ENCODE measurements at regions not wholly inside any gene's neighbourhood (a gene's known extent, or its start where the extent isn't known, plus 50 kb on each side); places are given as distances from the start of the nearest gene placed in this dataset.
"Not testable (repeated sequence)": the region's sequence is repeated elsewhere in the genome, so short reads cannot be mapped to it uniquely, and the experiment has no call there.

- peaks cover 4% of the 10 kb centered on the region for H3K9me3 Mint-ChIP-seq
- CTCF ChIA-PET: no interaction called here
- no peaks in the 10 kb centered on the region for H3K27me3 Mint-ChIP-seq
- no peaks in the 10 kb centered on the region for H3K4me1 Mint-ChIP-seq
- no peaks in the 10 kb centered on the region for H3K36me3 Mint-ChIP-seq (ENCODE audit: low read depth)
- no peak overlapping the region for H3K27ac Mint-ChIP-seq
- H3K4me3 Mint-ChIP-seq: no peak overlapping the region
- POLR2A ChIA-PET: no interaction called here
- no peak for DNase-seq
Observed at GRCh38 chr18:1784113-1784512, 787.2 kb downstream of the METTL4 start.

GRCh38 chr18:1785980-1786379 lies 785.3 kb downstream of the METTL4 start:
- CTCF ChIA-PET; POLR2A ChIA-PET; H3K9me3 Mint-ChIP-seq; H3K27ac Mint-ChIP-seq; DNase-seq; H3K4me1 Mint-ChIP-seq; H3K36me3 Mint-ChIP-seq (ENCODE audit: low read depth); H3K27me3 Mint-ChIP-seq; H3K4me3 Mint-ChIP-seq: not testable (repeated sequence)

- Mint-ChIP-seq H3K27me3 (no peaks in the 10 kb centered on the region), H3K27ac (no peak overlapping the region), H3K9me3 (no peaks in the 10 kb centered on the region), H3K36me3 (ENCODE audit: low read depth) (no peaks in the 10 kb centered on the region), H3K4me1 (no peaks in the 10 kb centered on the region), H3K4me3 (no peak overlapping the region)
- ChIA-PET CTCF (no interaction called here), POLR2A (no interaction called here)
- DNase-seq: no peak
Observed at GRCh38 chr18:1796636-1797035, 774.7 kb downstream of the METTL4 start.

- DNase-seq: no peak
- ChIA-PET POLR2A (no interaction called here), CTCF (no interaction called here)
- Mint-ChIP-seq H3K27me3 (no peaks in the 10 kb centered on the region), H3K27ac (no peak overlapping the region), H3K9me3 (no peaks in the 10 kb centered on the region), H3K36me3 (ENCODE audit: low read depth) (no peaks in the 10 kb centered on the region), H3K4me3 (no peak overlapping the region), H3K4me1 (no peaks in the 10 kb centered on the region)
Observed at GRCh38 chr18:1797235-1797634, 774.1 kb downstream of the METTL4 start.

GRCh38 chr18:1805521-1805920 lies 765.8 kb downstream of the METTL4 start:
- Mint-ChIP-seq H3K9me3 (no peaks in the 10 kb centered on the region), H3K4me3 (no peak overlapping the region), H3K4me1 (no peaks in the 10 kb centered on the region), H3K27ac (no peak overlapping the region), H3K36me3 (ENCODE audit: low read depth) (no peaks in the 10 kb centered on the region), H3K27me3 (no peaks in the 10 kb centered on the region)
- DNase-seq: no peak
- ChIA-PET POLR2A (no interaction called here), CTCF (no interaction called here)

GRCh38 chr18:1806884-1807615 lies 764.3 kb downstream of the METTL4 start:
- CTCF ChIA-PET: no interaction called here
- DNase-seq: no peak
- H3K4me1 Mint-ChIP-seq: no peaks in the 10 kb centered on the region
- no peak overlapping the region for H3K4me3 Mint-ChIP-seq
- no peaks in the 10 kb centered on the region for H3K36me3 Mint-ChIP-seq (ENCODE audit: low read depth)
- peaks cover 4% of the 10 kb centered on the region for H3K9me3 Mint-ChIP-seq
- no peak overlapping the region for H3K27ac Mint-ChIP-seq
- no peaks in the 10 kb centered on the region for H3K27me3 Mint-ChIP-seq
- POLR2A ChIA-PET: no interaction called here

- H3K27ac Mint-ChIP-seq: no peak overlapping the region
- CTCF ChIA-PET: no interaction called here
- no peak overlapping the region for H3K4me3 Mint-ChIP-seq
- POLR2A ChIA-PET: no interaction called here
- H3K36me3 Mint-ChIP-seq (ENCODE audit: low read depth): no peaks in the 10 kb centered on the region
- peaks cover 4% of the 10 kb centered on the region for H3K9me3 Mint-ChIP-seq
- no peaks in the 10 kb centered on the region for H3K4me1 Mint-ChIP-seq
- no peak for DNase-seq
- no peaks in the 10 kb centered on the region for H3K27me3 Mint-ChIP-seq
Observed at GRCh38 chr18:1811282-1811681, 760.0 kb downstream of the METTL4 start.

- Mint-ChIP-seq H3K4me1 (no peaks in the 10 kb centered on the region), H3K27ac (no peak overlapping the region), H3K36me3 (ENCODE audit: low read depth) (no peaks in the 10 kb centered on the region), H3K27me3 (no peaks in the 10 kb centered on the region), H3K9me3 (no peaks in the 10 kb centered on the region), H3K4me3 (no peak overlapping the region)
- DNase-seq: no peak
- POLR2A ChIA-PET: no interaction called here
- CTCF ChIA-PET: no interaction called here
Observed at GRCh38 chr18:1825296-1825695, 746.0 kb downstream of the METTL4 start.

- Mint-ChIP-seq H3K4me1 (no peaks in the 10 kb centered on the region), H3K27ac (no peak overlapping the region), H3K9me3 (peaks cover 2% of the 10 kb centered on the region), H3K27me3 (no peaks in the 10 kb centered on the region), H3K36me3 (ENCODE audit: low read depth) (no peaks in the 10 kb centered on the region), H3K4me3 (no peak overlapping the region)
- POLR2A ChIA-PET: no interaction called here
- no peak for DNase-seq
- CTCF ChIA-PET: no interaction called here
Observed at GRCh38 chr18:1840878-1841277, 730.4 kb downstream of the METTL4 start.

GRCh38 chr18:1846640-1847039 lies 724.7 kb downstream of the METTL4 start:
- ChIA-PET CTCF (no interaction called here), POLR2A (no interaction called here)
- Mint-ChIP-seq H3K27ac (no peak overlapping the region), H3K4me3 (no peak overlapping the region), H3K36me3 (ENCODE audit: low read depth) (no peaks in the 10 kb centered on the region), H3K27me3 (no peaks in the 10 kb centered on the region), H3K4me1 (peaks cover 3% of the 10 kb centered on the region), H3K9me3 (peaks cover 5% of the 10 kb centered on the region)
- DNase-seq: no peak

- CTCF ChIA-PET: no interaction called here
- no peak overlapping the region for H3K27ac Mint-ChIP-seq
- H3K4me3 Mint-ChIP-seq: no peak overlapping the region
- peaks cover 5% of the 10 kb centered on the region for H3K9me3 Mint-ChIP-seq
- H3K4me1 Mint-ChIP-seq: peaks cover 3% of the 10 kb centered on the region
- H3K27me3 Mint-ChIP-seq: no peaks in the 10 kb centered on the region
- DNase-seq: no peak
- POLR2A ChIA-PET: no interaction called here
- no peaks in the 10 kb centered on the region for H3K36me3 Mint-ChIP-seq (ENCODE audit: low read depth)
Observed at GRCh38 chr18:1848716-1849115, 722.6 kb downstream of the METTL4 start.

- no peak for DNase-seq
- Mint-ChIP-seq H3K4me1 (peaks cover 3% of the 10 kb centered on the region), H3K27me3 (no peaks in the 10 kb centered on the region), H3K36me3 (ENCODE audit: low read depth) (no peaks in the 10 kb centered on the region), H3K27ac (no peak overlapping the region), H3K4me3 (no peak overlapping the region), H3K9me3 (peaks cover 5% of the 10 kb centered on the region)
- CTCF ChIA-PET: no interaction called here
- POLR2A ChIA-PET: no interaction called here
Observed at GRCh38 chr18:1849386-1849785, 721.9 kb downstream of the METTL4 start.

GRCh38 chr18:1857281-1857680 lies 714.0 kb downstream of the METTL4 start:
- not testable (repeated sequence) for H3K36me3 Mint-ChIP-seq (ENCODE audit: low read depth)

GRCh38 chr18:1861473-1861872 lies 709.8 kb downstream of the METTL4 start:
- CTCF ChIA-PET: no interaction called here
- POLR2A ChIA-PET: no interaction called here
- no peaks in the 10 kb centered on the region for H3K4me1 Mint-ChIP-seq

More at GRCh38 chr18:1857281-1857680, 714.0 kb downstream of the METTL4 start:
- H3K27me3 Mint-ChIP-seq, H3K4me3 Mint-ChIP-seq, H3K4me1 Mint-ChIP-seq, CTCF ChIA-PET, POLR2A ChIA-PET, DNase-seq, H3K9me3 Mint-ChIP-seq, H3K27ac Mint-ChIP-seq: not testable (repeated sequence)

GRCh38 chr18:1865869-1866268 lies 705.4 kb downstream of the METTL4 start:
- Mint-ChIP-seq H3K27ac (no peak overlapping the region), H3K4me3 (no peak overlapping the region), H3K36me3 (ENCODE audit: low read depth) (no peaks in the 10 kb centered on the region), H3K27me3 (no peaks in the 10 kb centered on the region), H3K9me3 (peaks cover 2% of the 10 kb centered on the region), H3K4me1 (no peaks in the 10 kb centered on the region)
- CTCF ChIA-PET: no interaction called here
- POLR2A ChIA-PET: no interaction called here
- no peak for DNase-seq

More at GRCh38 chr18:1861473-1861872, 709.8 kb downstream of the METTL4 start:
- peaks cover 4% of the 10 kb centered on the region for H3K9me3 Mint-ChIP-seq
- H3K4me3 Mint-ChIP-seq: no peak overlapping the region
- H3K36me3 Mint-ChIP-seq (ENCODE audit: low read depth): no peaks in the 10 kb centered on the region
- H3K27me3 Mint-ChIP-seq: no peaks in the 10 kb centered on the region
- H3K27ac Mint-ChIP-seq: no peak overlapping the region
- DNase-seq: no peak

All from activated CD4-positive, alpha-beta memory T cell treated with anti-CD3 and anti-CD28 coated beads, Interleukin-2, amount 10 ng/mL, durations not matched to agents 7 days and 5 days (primary cell).